Esophagus muscularis mucosa (tissue), 4 donors: ENCODE measurements at regions not wholly inside any gene's neighbourhood (a gene's known extent, or its start where the extent isn't known, plus 50 kb on each side); places are given as distances from the start of the nearest gene placed in this dataset.
"Not testable (repeated sequence)": the region's sequence is repeated elsewhere in the genome, so short reads cannot be mapped to it uniquely, and the experiment has no call there.

ENCODE experiments used
- DNase-seq: peaks from one replicate; pipeline ENCODE4 v3.0.0-alpha.2; 2017; ENCODE audit errors: extremely low spot score
- H3K27ac ChIP-seq, 4 donors: fragments of 200-600 bp; sonication (generic); replicated peaks in 1 of 4; 1 replicate in 3 of 4; 2 replicates in 1 of 4; pipeline ENCODE4 v1.5.1; 2016 to 2019; ENCODE audit warnings: mild to moderate bottlenecking in 1 of 4
- H3K27me3 ChIP-seq, 4 donors: fragments of 200-600 bp; sonication (generic); one replicate each; pipeline versions ENCODE4 v1.5.1 to v1.6.0; 2016 to 2019
- H3K36me3 ChIP-seq, 4 donors: fragments of 200-600 bp; sonication (generic); one replicate each; pipeline ENCODE4 v1.5.1; 2016 to 2019
- H3K4me1 ChIP-seq, 4 donors: fragments of 200-600 bp; sonication (generic); one replicate each; pipeline ENCODE4 v1.5.1; 2016 to 2019
- H3K4me3 ChIP-seq, 4 donors: fragments of 200-600 bp; sonication (generic); 1 replicate in 2 of 4; 2 replicates in 2 of 4; pipeline ENCODE4 v1.5.1; 2016 to 2019; ENCODE audit warnings: mild to moderate bottlenecking in 4 of 4, moderate library complexity in 1 of 4
- H3K9me3 ChIP-seq, 4 donors: fragments of 200-600 bp; sonication (generic); 1 replicate in 3 of 4; 2 replicates in 1 of 4; pipeline ENCODE4 v1.5.1; 2016 to 2019
- WGBS: methylation state at CpG from one replicate; pipeline ENCODE4 v1.1.5; 2018; 5-methylcytosine and 5-hydroxymethylcytosine counted together
- intact Hi-C: fragments of 100-400 bp; cut with DNase I; formaldehyde crosslinking; loops from one replicate; pipeline ENCODE4 v1.15.1; 2023

- H3K9me3 ChIP-seq, H3K4me3 ChIP-seq, H3K27me3 ChIP-seq, intact Hi-C loops, H3K27ac ChIP-seq, H3K36me3 ChIP-seq, DNase-seq, H3K4me1 ChIP-seq: not testable (repeated sequence)
- WGBS = no CpG with 5 or more reads among the region's 15 CpGs
Measured at GRCh38 chr14:19052977-19053376, 85.7 kb downstream of the POTEM start.

GRCh38 chr14:19053426-19054050 is 86.3 kb downstream of the POTEM start:
- H3K9me3 ChIP-seq, H3K4me1 ChIP-seq, H3K27me3 ChIP-seq, H3K4me3 ChIP-seq, DNase-seq, H3K36me3 ChIP-seq, intact Hi-C loops, H3K27ac ChIP-seq: not testable (repeated sequence)
- WGBS = no CpG with 5 or more reads among the region's 27 CpGs

- H3K27me3 ChIP-seq, H3K27ac ChIP-seq, intact Hi-C loops, H3K9me3 ChIP-seq, H3K4me3 ChIP-seq, H3K36me3 ChIP-seq, DNase-seq, H3K4me1 ChIP-seq: not testable (repeated sequence)
- WGBS = no CpG with 5 or more reads among the region's 27 CpGs
Measured at GRCh38 chr14:19054108-19054721, 87.0 kb downstream of the POTEM start.

DNA sequence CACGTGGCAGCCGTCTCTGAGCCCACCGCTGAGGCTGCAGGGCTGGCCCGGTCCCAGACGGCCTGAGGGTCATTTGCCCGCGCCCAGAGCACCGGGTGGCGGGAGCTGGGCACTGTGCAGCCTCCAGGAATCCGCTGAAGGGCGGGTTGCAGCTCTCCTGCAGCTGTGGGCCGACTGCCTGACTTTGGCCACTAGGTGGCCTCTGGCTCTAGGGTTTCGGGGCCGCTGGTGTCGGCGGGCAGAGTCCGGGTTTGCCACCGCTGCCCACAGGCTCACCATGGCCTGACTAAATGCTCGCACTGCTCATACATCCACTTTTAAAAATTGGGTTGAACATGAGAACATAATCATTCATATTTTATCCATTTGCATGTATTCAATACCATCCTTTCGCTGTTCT is 87.7 kb downstream of the POTEM start:
- H3K4me1 ChIP-seq, intact Hi-C loops, H3K27me3 ChIP-seq, H3K4me3 ChIP-seq, H3K9me3 ChIP-seq, H3K36me3 ChIP-seq, H3K27ac ChIP-seq, DNase-seq: not testable (repeated sequence)
- no CpG with 5 or more reads among the region's 20 CpGs for WGBS

DNA sequence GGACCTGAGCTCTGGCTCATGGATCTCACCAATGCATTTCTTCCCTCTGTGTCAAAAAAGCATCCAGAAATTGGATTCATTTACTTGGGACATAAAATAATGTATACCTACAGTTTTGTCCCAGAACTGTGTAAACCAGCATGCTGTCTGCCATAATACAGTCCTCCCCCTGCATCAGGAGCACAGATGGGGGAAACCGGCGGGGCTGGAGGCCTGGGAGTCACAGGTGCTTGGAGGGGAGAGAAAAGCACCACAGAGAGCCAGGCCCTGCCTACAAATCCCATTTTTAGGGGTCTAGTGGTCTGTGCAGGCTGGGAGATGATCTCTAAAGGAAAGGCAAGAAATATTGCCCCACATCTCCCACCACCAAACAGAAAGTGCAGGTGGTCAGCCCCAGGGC is 91.8 kb downstream of the POTEM start:
- H3K27me3 ChIP-seq, H3K4me3 ChIP-seq, H3K36me3 ChIP-seq, intact Hi-C loops, H3K4me1 ChIP-seq, H3K9me3 ChIP-seq, DNase-seq, H3K27ac ChIP-seq: not testable (repeated sequence)
- no CpG with 5 or more reads among the region's 2 CpGs for WGBS

- intact Hi-C loops, DNase-seq, H3K27ac ChIP-seq, H3K9me3 ChIP-seq, H3K4me3 ChIP-seq, H3K36me3 ChIP-seq, H3K27me3 ChIP-seq, H3K4me1 ChIP-seq: not testable (repeated sequence)
- WGBS = no CpG with 5 or more reads among the region's 34 CpGs
Measured at GRCh38 chr14:19061689-19062450, 94.6 kb downstream of the POTEM start.

GRCh38 chr14:19068957-19069356 is 101.7 kb downstream of the POTEM start:
- intact Hi-C loops, H3K27ac ChIP-seq, H3K36me3 ChIP-seq, DNase-seq, H3K27me3 ChIP-seq, H3K9me3 ChIP-seq, H3K4me1 ChIP-seq, H3K4me3 ChIP-seq: not testable (repeated sequence)
- WGBS = no CpG with 5 or more reads among the region's 3 CpGs

- H3K4me3 ChIP-seq, H3K4me1 ChIP-seq, H3K9me3 ChIP-seq, H3K27ac ChIP-seq, intact Hi-C loops, H3K27me3 ChIP-seq, H3K36me3 ChIP-seq, DNase-seq: not testable (repeated sequence)
- no CpG with 5 or more reads among the region's 2 CpGs for WGBS
Measured at GRCh38 chr14:19072518-19072917, 105.3 kb downstream of the POTEM start.

DNA sequence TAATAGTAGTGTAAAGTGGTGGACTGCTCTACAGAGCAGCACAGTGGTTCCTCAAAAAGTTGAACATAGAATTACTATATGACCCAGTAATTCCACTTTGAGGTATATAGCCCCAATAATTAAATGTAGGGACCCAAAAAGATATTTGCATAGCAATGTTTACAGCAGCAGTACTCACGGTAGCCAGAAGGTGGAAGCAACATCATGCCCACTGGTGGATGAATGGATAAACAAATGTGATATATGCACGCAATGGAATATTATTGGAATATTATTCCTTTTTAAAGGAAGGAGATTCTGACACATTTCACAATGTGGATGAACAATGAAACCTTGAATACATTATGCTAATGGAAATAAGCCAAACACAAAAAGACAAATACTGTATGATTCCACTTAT is 121.4 kb downstream of the POTEM start:
- H3K36me3 ChIP-seq, H3K4me3 ChIP-seq, H3K27ac ChIP-seq, DNase-seq, H3K9me3 ChIP-seq, intact Hi-C loops, H3K4me1 ChIP-seq, H3K27me3 ChIP-seq: not testable (repeated sequence)
- no CpG with 5 or more reads among the region's 2 CpGs for WGBS

GRCh38 chr14:19093227-19093626 is 126.0 kb downstream of the POTEM start:
- Histone ChIP-seq H3K27me3 (peaks cover 0 to 17% (median 0%) of the 10 kb centered on the region in 4 donors), H3K9me3 (peaks cover 0 to 12% (median 4%) of the 10 kb centered on the region in 4 donors)
- H3K36me3 ChIP-seq, H3K27ac ChIP-seq, H3K4me1 ChIP-seq, H3K4me3 ChIP-seq, DNase-seq, intact Hi-C loops: not testable (repeated sequence)
- no CpG with 5 or more reads among the region's 5 CpGs for WGBS

DNA sequence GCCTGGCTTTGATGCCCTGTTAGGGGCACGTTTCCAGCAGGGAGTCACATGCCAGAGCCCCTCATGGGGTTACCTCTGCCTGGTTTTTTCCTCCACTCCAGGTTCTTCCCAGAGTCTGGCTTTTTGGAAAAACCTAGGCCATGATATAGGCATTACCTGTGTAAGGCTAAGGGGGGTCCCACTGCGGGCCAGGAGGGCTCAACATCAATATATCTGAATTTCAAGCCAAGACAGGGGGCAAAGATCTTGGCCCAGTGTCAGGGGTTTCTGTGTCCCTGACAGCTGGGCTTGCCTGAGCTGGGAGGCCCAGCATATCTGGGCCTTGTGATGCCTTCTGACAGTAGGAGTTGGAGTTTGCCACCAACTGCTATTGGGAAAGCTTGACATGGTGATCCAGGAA is 127.5 kb downstream of the POTEM start:
- peaks cover 0 to 18% (median 7%) of the 10 kb centered on the region in 4 donors for H3K9me3 ChIP-seq
- H3K4me1 ChIP-seq, H3K27ac ChIP-seq, DNase-seq, H3K36me3 ChIP-seq, intact Hi-C loops, H3K4me3 ChIP-seq: not testable (repeated sequence)
- H3K27me3 ChIP-seq = peaks cover 0 to 28% (median 0%) of the 10 kb centered on the region in 4 donors
- WGBS = no CpG with 5 or more reads among the region's 2 CpGs

DNA sequence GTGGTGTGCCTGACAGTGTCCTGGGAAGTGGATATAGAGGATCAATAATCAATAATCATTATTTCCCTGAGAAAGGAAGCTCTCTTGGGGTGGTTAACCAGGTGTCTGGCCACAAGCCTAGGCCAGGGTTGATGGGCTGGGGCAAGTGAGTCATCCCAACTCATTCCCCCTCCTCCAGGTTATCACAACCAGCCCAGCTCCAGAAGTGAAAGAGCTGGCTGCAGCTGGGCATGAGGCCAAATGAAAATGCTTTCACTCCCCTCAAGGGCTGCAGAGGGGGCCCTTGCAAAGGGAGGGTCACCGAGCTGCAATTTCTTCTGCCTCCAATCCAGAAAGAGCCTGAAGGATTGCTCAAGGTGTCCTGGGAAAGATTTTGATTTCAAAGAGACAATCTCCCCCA is 127.9 kb downstream of the POTEM start:
- H3K4me3 ChIP-seq, intact Hi-C loops, H3K4me1 ChIP-seq, DNase-seq, H3K36me3 ChIP-seq, H3K27ac ChIP-seq: not testable (repeated sequence)
- Histone ChIP-seq H3K27me3 (peaks cover 0 to 28% (median 0%) of the 10 kb centered on the region in 4 donors), H3K9me3 (peaks cover 0 to 18% (median 7%) of the 10 kb centered on the region in 4 donors)
- whole genome bisulfite sequencing = no CpG with 5 or more reads among the region's 1 CpG

DNA sequence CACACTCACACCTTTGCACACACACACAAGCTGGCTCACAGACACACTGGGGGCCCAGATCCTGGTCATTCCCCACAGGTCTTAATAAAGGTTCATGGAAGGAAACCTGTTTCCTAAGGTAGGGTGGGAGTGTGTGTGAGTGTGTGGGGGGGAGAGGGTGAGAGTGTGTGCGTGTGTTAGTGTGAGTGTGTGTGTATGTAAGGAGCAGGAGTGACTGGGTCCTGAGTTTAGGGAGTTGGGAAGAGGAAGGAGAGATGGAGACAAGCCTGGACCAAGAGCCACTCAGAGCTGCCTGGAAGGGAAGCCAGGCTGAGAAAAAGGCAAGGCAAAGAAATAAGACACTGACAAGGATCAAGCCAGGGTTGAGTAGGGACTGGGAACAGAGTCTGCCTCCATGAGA is 129.2 kb downstream of the POTEM start:
- intact Hi-C loops, H3K4me3 ChIP-seq, DNase-seq, H3K36me3 ChIP-seq, H3K4me1 ChIP-seq, H3K27ac ChIP-seq: not testable (repeated sequence)
- peaks cover 0 to 28% (median 0%) of the 10 kb centered on the region in 4 donors for H3K27me3 ChIP-seq
- WGBS = 57% methylated on average over 1 of the region's 1 CpG
- H3K9me3 ChIP-seq = peaks cover 0 to 18% (median 7%) of the 10 kb centered on the region in 4 donors
